NCI-H1694 treated with DMSO at 0.1 percent for 48 hours (cell line): ENCODE measurements at regions not wholly inside any gene's neighbourhood (a gene's known extent, or its start where the extent isn't known, plus 50 kb on each side); places are given as distances from the start of the nearest gene placed in this dataset.

Experiments used
- DNase-seq: peaks from one replicate; lab custom pipeline; 2025; lab: John Stamatoyannopoulos, UW

DNA sequence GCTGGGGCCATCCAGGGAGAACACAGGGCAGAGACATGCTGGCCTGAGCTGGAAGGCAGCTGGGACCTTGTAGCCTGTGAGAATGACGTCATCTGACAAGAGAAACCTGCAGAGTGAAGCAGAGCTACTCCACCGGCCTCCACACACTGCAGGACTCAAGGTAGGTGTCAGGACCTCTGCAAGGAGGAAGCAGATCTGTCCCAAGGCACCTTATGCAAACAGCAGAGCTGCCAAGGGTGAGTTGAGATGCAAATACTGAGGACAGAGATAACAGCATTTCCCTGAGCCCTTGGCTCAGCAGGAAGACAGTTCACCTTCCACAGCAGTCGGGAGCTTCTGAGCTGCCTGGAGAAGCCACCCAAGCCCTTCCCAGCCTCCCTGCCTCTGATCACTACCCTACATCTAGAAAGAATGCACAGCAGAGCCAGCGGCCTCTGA, 51.9 kb upstream of the IGSF9B start:
- DNase-seq, result no peak

DNA sequence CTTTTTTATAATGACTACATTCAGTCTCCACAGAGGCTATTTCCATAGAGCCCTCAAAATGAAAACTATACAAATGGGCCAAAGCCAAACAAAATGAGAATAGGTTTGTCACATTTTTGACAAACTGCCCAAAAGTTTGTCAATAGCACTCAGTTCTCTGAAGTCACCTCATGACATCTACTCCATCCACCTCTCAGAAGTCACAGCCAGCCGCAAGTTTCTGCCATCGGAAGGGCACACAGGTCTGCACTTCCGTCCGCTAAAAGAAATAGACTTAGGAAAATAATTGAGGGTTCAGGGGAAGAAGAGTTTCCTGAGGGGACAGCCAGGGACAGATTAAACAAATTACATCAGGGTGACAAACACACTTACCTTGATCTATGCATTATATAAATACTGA, 55.4 kb upstream of the JAM3 start:
- DNase-seq, result no peak

DNA sequence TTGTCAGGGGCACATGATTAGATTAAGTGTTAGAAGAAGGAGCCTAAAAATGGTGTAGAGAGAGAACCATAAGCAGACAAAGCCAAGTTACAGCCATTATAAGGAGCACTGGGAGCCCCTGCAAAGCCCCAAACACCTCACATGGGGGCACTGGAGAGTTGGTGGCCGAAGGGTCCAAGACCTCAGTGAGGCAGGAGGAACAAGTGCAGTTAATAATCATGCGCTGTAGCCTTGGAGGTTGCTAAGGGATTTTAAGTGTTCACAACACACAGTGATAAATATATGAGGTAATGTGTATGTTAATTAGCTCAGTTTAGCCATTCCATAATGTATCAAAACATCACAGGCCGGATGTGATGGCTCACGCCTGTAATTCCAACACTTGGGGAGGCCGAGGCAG, 54.4 kb upstream of the JAM3 start:
- peak; percentile 0 for DNase-seq

GRCh38 chr11:134015556-134015955, 53.3 kb upstream of the JAM3 start:
- DNase-seq, result no peak

DNA sequence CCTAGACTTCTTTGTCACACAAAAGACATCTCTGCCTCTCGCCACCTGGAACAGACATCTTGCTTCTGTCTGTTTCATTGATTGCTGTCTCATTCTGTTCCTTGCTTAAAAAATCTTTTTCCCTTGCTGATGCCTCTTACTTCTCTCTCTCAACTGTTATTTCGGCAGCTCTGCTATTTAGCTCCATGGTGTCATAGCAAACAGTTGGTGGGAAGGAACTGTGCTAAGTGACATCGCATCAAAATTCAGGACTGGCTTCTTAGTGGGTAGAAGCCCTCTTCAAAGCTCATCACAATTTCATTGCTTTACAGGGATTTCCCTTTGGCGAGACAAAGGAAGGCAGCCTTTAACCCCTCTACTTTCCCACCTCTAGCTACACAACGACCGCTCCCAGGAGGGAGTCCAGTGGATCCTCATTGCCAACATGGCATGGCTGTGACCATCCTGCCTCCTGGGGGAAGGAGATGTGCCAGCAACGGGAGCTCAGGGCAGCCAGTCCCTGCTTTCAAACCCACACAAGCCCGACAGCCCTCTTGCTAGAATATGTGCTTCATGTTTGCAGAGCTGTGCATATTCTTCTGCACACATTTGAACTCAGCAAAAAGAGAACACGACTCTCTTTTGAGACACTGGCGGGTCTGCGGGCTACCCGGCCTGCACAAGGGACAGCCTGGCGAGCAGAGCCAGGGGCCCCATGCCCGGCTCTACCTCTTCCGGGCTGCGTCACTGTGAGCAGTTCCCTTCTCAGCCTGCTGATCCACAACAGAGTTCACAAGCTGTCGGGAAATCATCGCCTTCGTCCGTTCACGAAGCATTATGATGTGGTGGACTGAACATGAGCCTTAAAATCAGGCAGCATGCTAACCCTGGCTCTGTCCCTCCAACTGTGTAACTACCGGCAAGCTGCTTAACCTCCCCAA, 51.1 kb upstream of the JAM3 start:
- no peak for DNase-seq
